ENCODE measurements at regions not wholly inside any gene's neighbourhood (a gene's known extent, or its start where the extent isn't known, plus 50 kb on each side); places are given as distances from the start of the nearest gene placed in this dataset.

DNA sequence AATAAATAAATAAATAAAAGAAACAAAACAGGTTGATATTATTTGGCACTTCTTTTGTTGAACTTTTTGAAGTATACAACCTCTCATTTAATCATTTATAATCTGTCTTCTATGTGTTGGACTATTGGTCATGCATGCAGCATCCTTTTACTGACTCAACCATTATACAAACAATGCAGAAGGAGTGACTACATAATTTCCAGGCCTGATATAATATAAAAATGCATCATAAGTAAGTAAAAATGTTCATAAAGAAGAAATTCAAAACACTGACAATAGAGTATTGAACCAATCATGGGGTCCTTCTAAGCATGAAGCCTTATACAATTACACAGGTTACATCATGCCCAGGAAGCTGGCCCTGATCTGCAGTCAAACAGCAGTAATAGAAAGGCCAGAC, 141.5 kb upstream of the FN1 start:
- Mint-ChIP-seq H3K36me3 (no peaks in the 10 kb centered on the region), H3K9me3 (no peaks in the 10 kb centered on the region), H3K27ac (no peak overlapping the region), H3K4me3 (no peak overlapping the region), H3K4me1 (no peaks in the 10 kb centered on the region; the same call in 1 of the 2 replicates), H3K27me3 (ENCODE audit: low read depth) (no peaks in the 10 kb centered on the region)
- DNase-seq (ENCODE audit: low spot score) (no peak), ATAC-seq (no peak)
- ChIA-PET CTCF (no interaction called here), POLR2A (no interaction called here)
- TF ChIP-seq RORB (CRISPR knock-in tag; IDR thresholded peaks at IDR 0.05), result no peak
- TF ChIP-seq, protein P1, sequence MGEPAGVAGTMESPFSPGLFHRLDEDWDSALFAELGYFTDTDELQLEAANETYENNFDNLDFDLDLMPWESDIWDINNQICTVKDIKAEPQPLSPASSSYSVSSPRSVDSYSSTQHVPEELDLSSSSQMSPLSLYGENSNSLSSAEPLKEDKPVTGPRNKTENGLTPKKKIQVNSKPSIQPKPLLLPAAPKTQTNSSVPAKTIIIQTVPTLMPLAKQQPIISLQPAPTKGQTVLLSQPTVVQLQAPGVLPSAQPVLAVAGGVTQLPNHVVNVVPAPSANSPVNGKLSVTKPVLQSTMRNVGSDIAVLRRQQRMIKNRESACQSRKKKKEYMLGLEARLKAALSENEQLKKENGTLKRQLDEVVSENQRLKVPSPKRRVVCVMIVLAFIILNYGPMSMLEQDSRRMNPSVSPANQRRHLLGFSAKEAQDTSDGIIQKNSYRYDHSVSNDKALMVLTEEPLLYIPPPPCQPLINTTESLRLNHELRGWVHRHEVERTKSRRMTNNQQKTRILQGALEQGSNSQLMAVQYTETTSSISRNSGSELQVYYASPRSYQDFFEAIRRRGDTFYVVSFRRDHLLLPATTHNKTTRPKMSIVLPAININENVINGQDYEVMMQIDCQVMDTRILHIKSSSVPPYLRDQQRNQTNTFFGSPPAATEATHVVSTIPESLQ (CRISPR knock-in tag; IDR thresholded peaks at IDR 0.05), result no peak
- TF ChIP-seq TP53 (CRISPR knock-in tag; IDR thresholded peaks at IDR 0.05), result no peak
- TF ChIP-seq, protein P2, sequence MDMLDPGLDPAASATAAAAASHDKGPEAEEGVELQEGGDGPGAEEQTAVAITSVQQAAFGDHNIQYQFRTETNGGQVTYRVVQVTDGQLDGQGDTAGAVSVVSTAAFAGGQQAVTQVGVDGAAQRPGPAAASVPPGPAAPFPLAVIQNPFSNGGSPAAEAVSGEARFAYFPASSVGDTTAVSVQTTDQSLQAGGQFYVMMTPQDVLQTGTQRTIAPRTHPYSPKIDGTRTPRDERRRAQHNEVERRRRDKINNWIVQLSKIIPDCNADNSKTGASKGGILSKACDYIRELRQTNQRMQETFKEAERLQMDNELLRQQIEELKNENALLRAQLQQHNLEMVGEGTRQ (CRISPR knock-in tag; IDR thresholded peaks at IDR 0.05), result no peak
- no peak for TF ChIP-seq ATF3 (CRISPR knock-in tag; conservative IDR thresholded peaks at IDR 0.05)
- no peak for TF ChIP-seq ARID4B (CRISPR knock-in tag; IDR thresholded peaks at IDR 0.05; ENCODE audit: borderline replicate concordance)
- no peak for TF ChIP-seq ETV6 (CRISPR knock-in tag; IDR thresholded peaks at IDR 0.05)

- Mint-ChIP-seq H3K27ac (no peak overlapping the region), H3K4me3 (no peak overlapping the region), H3K9me3 (no peaks in the 10 kb centered on the region), H3K4me1 (no peaks in the 10 kb centered on the region; the same call in 1 of the 2 replicates), H3K36me3 (no peaks in the 10 kb centered on the region), H3K27me3 (ENCODE audit: low read depth) (no peaks in the 10 kb centered on the region)
- ChIA-PET CTCF (no interaction called here), POLR2A (no interaction called here)
- DNase-seq (ENCODE audit: low spot score) (no peak), ATAC-seq (no peak)
- TF ChIP-seq, protein P3, sequence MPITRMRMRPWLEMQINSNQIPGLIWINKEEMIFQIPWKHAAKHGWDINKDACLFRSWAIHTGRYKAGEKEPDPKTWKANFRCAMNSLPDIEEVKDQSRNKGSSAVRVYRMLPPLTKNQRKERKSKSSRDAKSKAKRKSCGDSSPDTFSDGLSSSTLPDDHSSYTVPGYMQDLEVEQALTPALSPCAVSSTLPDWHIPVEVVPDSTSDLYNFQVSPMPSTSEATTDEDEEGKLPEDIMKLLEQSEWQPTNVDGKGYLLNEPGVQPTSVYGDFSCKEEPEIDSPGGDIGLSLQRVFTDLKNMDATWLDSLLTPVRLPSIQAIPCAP (CRISPR knock-in tag; IDR thresholded peaks at IDR 0.05), result no peak
- no peak for TF ChIP-seq PRDM15 (CRISPR knock-in tag; IDR thresholded peaks at IDR 0.05)
- TF ChIP-seq GABPB1 (CRISPR knock-in tag; IDR thresholded peaks at IDR 0.05), result no peak
- no peak for TF ChIP-seq GRHL2 (CRISPR knock-in tag; IDR thresholded peaks at IDR 0.05; ENCODE audit: insufficient replicate concordance, severe bottlenecking)
- no peak for TF ChIP-seq NFATC4 (CRISPR knock-in tag; IDR thresholded peaks at IDR 0.05)
- no peak for TF ChIP-seq ELF4 (CRISPR knock-in tag; IDR thresholded peaks at IDR 0.05; ENCODE audit: low read depth)
- no peak for TF ChIP-seq FOXP1 (CRISPR knock-in tag; IDR thresholded peaks at IDR 0.05; ENCODE audit: borderline replicate concordance)
- no peak for TF ChIP-seq AR (CRISPR knock-in tag; IDR thresholded peaks at IDR 0.05)
- TF ChIP-seq, protein P4, sequence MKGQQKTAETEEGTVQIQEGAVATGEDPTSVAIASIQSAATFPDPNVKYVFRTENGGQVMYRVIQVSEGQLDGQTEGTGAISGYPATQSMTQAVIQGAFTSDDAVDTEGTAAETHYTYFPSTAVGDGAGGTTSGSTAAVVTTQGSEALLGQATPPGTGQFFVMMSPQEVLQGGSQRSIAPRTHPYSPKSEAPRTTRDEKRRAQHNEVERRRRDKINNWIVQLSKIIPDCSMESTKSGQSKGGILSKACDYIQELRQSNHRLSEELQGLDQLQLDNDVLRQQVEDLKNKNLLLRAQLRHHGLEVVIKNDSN (CRISPR knock-in tag; IDR thresholded peaks at IDR 0.05), result no peak
- TF ChIP-seq E2F4 (CRISPR knock-in tag; IDR thresholded peaks at IDR 0.05; ENCODE audit: borderline replicate concordance, low read depth), result no peak
- no peak for TF ChIP-seq SMAD3 (CRISPR knock-in tag; IDR thresholded peaks at IDR 0.05; ENCODE audit: borderline replicate concordance)
Measured at GRCh38 chr2:215576572-215576971, 140.7 kb upstream of the FN1 start.
